ENCODE measurements at regions not wholly inside any gene's neighbourhood (a gene's known extent, or its start where the extent isn't known, plus 50 kb on each side); places are given as distances from the start of the nearest gene placed in this dataset.

GRCh38 chr6:155894262-155894661 is 438.6 kb upstream of the NOX3 start:
- TF ChIP-seq MAZ (IDR thresholded peaks at IDR 0.05; ENCODE audit: borderline replicate concordance, low read depth, low read length) (no peak), CEBPB (IDR thresholded peaks at IDR 0.05; ENCODE audit: low read depth, low read length) (no peak), RAD21 (IDR thresholded peaks at IDR 0.05; ENCODE audit: low read length) (no peak)
